Natural killer cell (primary cell): ENCODE measurements at regions not wholly inside any gene's neighbourhood (a gene's known extent, or its start where the extent isn't known, plus 50 kb on each side); places are given as distances from the start of the nearest gene placed in this dataset.

ENCODE experiments used
- ATAC-seq, 3 donors: fragments of 150-1000 bp in 2 of 3; fragments of 200-7000 bp in 1 of 3; cut with Tn5 transposase; 1 replicate in 1 of 3; 2 replicates in 2 of 3; pipeline ENCODE4 v1.10.0; 2021; ENCODE audit warnings: mild to moderate bottlenecking in 2 of 3, moderate library complexity in 2 of 3
- DNase-seq, 2 donors: peaks; one replicate each; pipeline versions ENCODE4 v3.0.0 to v3.0.0-alpha.2; 2013 to 2021; ENCODE audit warnings: mixed read lengths in 1 of 2
- H3K27ac ChIP-seq: one replicate; pipeline ENCODE4 v1.5.1; 2013; ENCODE audit warnings: mild to moderate bottlenecking, low read length
- H3K27me3 ChIP-seq: one replicate; pipeline ENCODE4 v1.6.1; 2013; ENCODE audit warnings: low read length; ENCODE audit not compliant: control insufficient read depth, insufficient read depth
- H3K36me3 ChIP-seq: one replicate; pipeline ENCODE4 v1.6.1; 2013; ENCODE audit warnings: low read length; ENCODE audit not compliant: control insufficient read depth, insufficient read depth
- H3K4me1 ChIP-seq: one replicate; pipeline ENCODE4 v1.6.1; 2013; ENCODE audit warnings: low read length; ENCODE audit not compliant: control insufficient read depth, insufficient read depth
- H3K4me3 ChIP-seq: one replicate; pipeline ENCODE4 v1.5.1; 2013; ENCODE audit warnings: low read length
- H3K9me3 ChIP-seq: one replicate; pipeline ENCODE4 v1.6.1; 2013; ENCODE audit warnings: low read length; ENCODE audit not compliant: control insufficient read depth, insufficient read depth
- H3K27ac Mint-ChIP-seq, 2 donors: one replicate each; pipeline ENCODE4 v1.8.0; 2022; ENCODE audit warnings: mild to moderate bottlenecking in 2 of 2, mixed read lengths in 2 of 2, moderate library complexity in 1 of 2
- H3K27me3 Mint-ChIP-seq, 2 donors: one replicate each; pipeline ENCODE4 v1.8.0; 2022; ENCODE audit warnings: low read depth in 2 of 2, mixed read lengths in 2 of 2
- H3K36me3 Mint-ChIP-seq: one replicate; pipeline ENCODE4 v1.8.0; 2022; ENCODE audit warnings: mixed read lengths
- H3K4me1 Mint-ChIP-seq, 2 donors: one replicate each; pipeline ENCODE4 v1.8.0; 2022; ENCODE audit warnings: mixed read lengths in 2 of 2
- H3K4me3 Mint-ChIP-seq: one replicate; pipeline ENCODE4 v1.8.0; 2022; ENCODE audit warnings: mild to moderate bottlenecking, moderate library complexity, mixed read lengths
- H3K9me3 Mint-ChIP-seq, 2 donors: one replicate each; pipeline ENCODE4 v1.8.0; 2022; ENCODE audit warnings: mixed read lengths in 2 of 2
- CTCF ChIP-seq: fragments of 200-600 bp; IDR thresholded peaks from one replicate; pipeline ENCODE4 v1.8.0; 2022; ENCODE audit warnings: antibody characterized with exemption
- WGBS: methylation state at CpG from one replicate; pipeline ENCODE4 v1.1.7; 2013; ENCODE audit warnings: missing lambda C conversion rate; ENCODE audit not compliant: insufficient coverage; 5-methylcytosine and 5-hydroxymethylcytosine counted together
- intact Hi-C: fragments of 100-400 bp; cut with micrococcal nuclease; formaldehyde crosslinking; loops from one replicate; pipeline ENCODE4 v1.14.2; 2022

GRCh38 chr17:49901460-49902331 is 53.8 kb upstream of the TAC4 start:
- 11% methylated on average over 47 of the region's 47 CpGs for WGBS
- Histone ChIP-seq H3K4me1 (peaks cover 3% of the 10 kb centered on the region), H3K9me3 (no peaks in the 10 kb centered on the region), H3K27me3 (peaks cover 33% of the 10 kb centered on the region), H3K36me3 (no peaks in the 10 kb centered on the region), H3K4me3 (no peak overlapping the region), H3K27ac (no peak overlapping the region)
- intact Hi-C loops = no loop called here
- DNase-seq = no peak
- Mint-ChIP-seq H3K4me1 (no peaks in the 10 kb centered on the region), H3K9me3 (no peaks in the 10 kb centered on the region), H3K36me3 (no peaks in the 10 kb centered on the region), H3K27ac (no peak overlapping the region), H3K27me3 (peaks cover 47 to 63% of the 10 kb centered on the region in 2 donors), H3K4me3 (no peak overlapping the region)
- TF ChIP-seq CTCF = no peak
- ATAC-seq = no peak

GRCh38 chr17:49903523-49903922 is 55.7 kb upstream of the TAC4 start:
- Mint-ChIP-seq H3K9me3 (no peaks in the 10 kb centered on the region), H3K27ac (no peak overlapping the region), H3K27me3 (peaks cover 56 to 63% of the 10 kb centered on the region in 2 donors), H3K4me1 (no peaks in the 10 kb centered on the region), H3K4me3 (no peak overlapping the region), H3K36me3 (no peaks in the 10 kb centered on the region)
- no peaks in the 10 kb centered on the region for H3K9me3 ChIP-seq
- H3K27me3 ChIP-seq = peaks cover 42% of the 10 kb centered on the region
- WGBS = 25% methylated on average over 4 of the region's 5 CpGs
- no peak for ATAC-seq
- DNase-seq = no peak
- TF ChIP-seq CTCF = no peak
- H3K27ac ChIP-seq = no peak overlapping the region
- H3K36me3 ChIP-seq = no peaks in the 10 kb centered on the region
- intact Hi-C loops = no loop called here
- H3K4me3 ChIP-seq = no peak overlapping the region
- peaks cover 3% of the 10 kb centered on the region for H3K4me1 ChIP-seq

DNA sequence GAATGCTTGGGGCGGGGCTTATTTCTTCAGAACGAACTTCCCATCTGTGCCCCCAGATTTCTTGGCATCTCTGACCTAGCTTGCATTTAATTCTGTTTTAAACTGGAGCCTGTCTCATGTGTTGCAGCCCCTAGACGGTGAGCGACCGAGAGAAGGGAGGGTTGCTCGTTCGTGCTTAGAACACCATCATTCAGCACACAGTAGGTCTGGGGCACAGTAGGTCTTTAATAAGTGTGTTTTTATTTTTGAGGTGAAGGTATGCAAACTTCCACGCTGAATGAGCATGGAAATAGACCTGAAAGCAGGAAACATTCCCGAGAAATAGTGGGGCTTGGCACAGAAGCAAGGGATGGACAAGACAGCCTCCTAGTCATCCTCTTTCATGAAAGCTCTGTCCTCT is 57.0 kb upstream of the TAC4 start:
- Histone ChIP-seq H3K27me3 (peaks cover 52% of the 10 kb centered on the region), H3K36me3 (no peaks in the 10 kb centered on the region), H3K4me3 (no peak overlapping the region), H3K9me3 (no peaks in the 10 kb centered on the region), H3K4me1 (peaks cover 3% of the 10 kb centered on the region), H3K27ac (no peak overlapping the region)
- no peak overlapping the region for H3K27ac Mint-ChIP-seq
- no peaks in the 10 kb centered on the region for H3K36me3 Mint-ChIP-seq
- no peak for DNase-seq
- TF ChIP-seq CTCF = no peak
- H3K9me3 Mint-ChIP-seq = no peaks in the 10 kb centered on the region
- no peaks in the 10 kb centered on the region for H3K4me1 Mint-ChIP-seq
- H3K4me3 Mint-ChIP-seq = no peak overlapping the region
- no peak for ATAC-seq
- intact Hi-C loops = no loop called here
- WGBS = 79% methylated on average over 9 of the region's 9 CpGs
- H3K27me3 Mint-ChIP-seq = peaks cover 70 to 76% of the 10 kb centered on the region in 2 donors
